PC-3 (cell line): ENCODE measurements at regions not wholly inside any gene's neighbourhood (a gene's known extent, or its start where the extent isn't known, plus 50 kb on each side); places are given as distances from the start of the nearest gene placed in this dataset.
A peak's percentile ranks its signal among the peaks of the same experiment; 100 is the strongest.

ENCODE experiments used
- ATAC-seq: fragments of 200-7000 bp; cut with Tn5 transposase; 2 replicates; pipeline ENCODE4 v1.9.1; 2020; ENCODE audit warnings: mild to moderate bottlenecking, moderate library complexity
- BruUV-seq: library from RNA; stranded (reverse); fragments of 400-500 nt; replicated peaks from 2 replicates; lab custom pipeline; 2021; lab: Mats Ljungman, UMichigan
- CTCF ChIA-PET: fragments of 300-600 bp; sonication (Branson Sonifier 250); formaldehyde crosslinking; loops from one replicate; lab custom pipeline; 2022; ENCODE audit warnings: antibody characterized with exemption; lab: Charles Lee
- POLR2A ChIA-PET: fragments of 300-600 bp; sonication (Branson Sonifier 250); formaldehyde crosslinking; loops from one replicate; lab custom pipeline; 2022; ENCODE audit warnings: antibody characterized with exemption; ENCODE audit not compliant: unreplicated experiment; lab: Charles Lee
- DNase-seq: peaks from one replicate; pipeline ENCODE4 v3.0.0-alpha.2; 2015
- H2AFZ ChIP-seq: fragments of 300-600 bp; sonication (generic); 2 replicates; pipeline ENCODE4 v1.6.0; 2016; ENCODE audit warnings: antibody characterized with exemption, low read length
- H3F3A ChIP-seq: fragments of 300-600 bp; sonication (generic); one replicate; pipeline ENCODE4 v1.6.0; 2017; ENCODE audit warnings: antibody characterized with exemption, low read length, control low read depth, mild to moderate bottlenecking; ENCODE audit not compliant: unreplicated experiment
- H3K27ac ChIP-seq: fragments of 300-600 bp; sonication (generic); 2 replicates; pipeline ENCODE4 v1.5.1; 2016; ENCODE audit warnings: mild to moderate bottlenecking, low read length
- H3K27me3 ChIP-seq: fragments of 300-600 bp; sonication (generic); 2 replicates; pipeline ENCODE4 v1.6.1; 2016; ENCODE audit warnings: low read length, mixed read lengths
- H3K36me3 ChIP-seq: fragments of 300-600 bp; sonication (generic); 2 replicates; pipeline ENCODE4 v1.6.1; 2016; ENCODE audit warnings: low read depth, mixed run types, low read length, mixed read lengths
- H3K4me1 ChIP-seq: fragments of 300-600 bp; sonication (generic); 2 replicates; pipeline ENCODE4 v1.5.1; 2016; ENCODE audit warnings: low read length; ENCODE audit not compliant: insufficient read depth
- H3K4me2 ChIP-seq: fragments of 300-600 bp; sonication (generic); 2 replicates; pipeline ENCODE4 v1.6.0; 2016; ENCODE audit warnings: low read length
- H3K4me3 ChIP-seq: fragments of 300-600 bp; sonication (generic); 2 replicates; pipeline ENCODE4 v1.5.1; 2016; ENCODE audit warnings: mild to moderate bottlenecking, low read length, mixed read lengths
- H3K79me2 ChIP-seq: fragments of 300-600 bp; sonication (generic); 2 replicates; pipeline ENCODE4 v1.6.1; 2017; ENCODE audit warnings: low read length, mixed read lengths
- H3K9ac ChIP-seq: fragments of 300-600 bp; sonication (generic); 2 replicates; pipeline ENCODE4 v1.6.0; 2016; ENCODE audit warnings: mild to moderate bottlenecking, low read length
- H3K9me2 ChIP-seq: fragments of 300-600 bp; sonication (generic); replicated peaks from 2 replicates; pipeline ENCODE4 v1.6.1; 2016; ENCODE audit warnings: mixed run types, low read length, mixed read lengths
- H3K9me3 ChIP-seq: fragments of 300-600 bp; sonication (generic); 2 replicates; pipeline ENCODE4 v1.6.1; 2016; ENCODE audit warnings: low read length, mixed read lengths
- H4K20me1 ChIP-seq: fragments of 300-600 bp; sonication (generic); 2 replicates; pipeline ENCODE4 v1.6.1; 2016; ENCODE audit warnings: low read length, mixed read lengths
- CTCF ChIP-seq: fragments of 300-600 bp; sonication (generic); conservative IDR thresholded peaks from 2 replicates; pipeline ENCODE4 v1.5.1; 2017; ENCODE audit warnings: antibody characterized with exemption, low read depth, mild to moderate bottlenecking, low read length
- EZH2 ChIP-seq: fragments of 300-600 bp; sonication (generic); IDR thresholded peaks from one replicate; pipeline ENCODE4 v1.6.1; 2017; ENCODE audit warnings: antibody characterized with exemption, mild to moderate bottlenecking, low read length; ENCODE audit not compliant: unreplicated experiment
- EZH2phosphoT487 ChIP-seq: fragments of 300-600 bp; sonication (generic); IDR thresholded peaks from 2 replicates; pipeline ENCODE4 v1.6.1; 2018; ENCODE audit warnings: mild to moderate bottlenecking, antibody characterized with exemption, low read length, borderline replicate concordance
- intact Hi-C: fragments of 100-400 bp; cut with micrococcal nuclease; formaldehyde crosslinking; loops from 2 replicates; pipeline ENCODE4 v1.9.0; 2023

GRCh38 chr12:28107679-28108078, 82.6 kb upstream of the CCDC91 start:
- H3K9me2 ChIP-seq: no peaks in the 10 kb centered on the region
- no TSS peak for BruUV-seq
- no peak overlapping the region for H2AFZ ChIP-seq
- intact Hi-C loops: no loop called here
- ATAC-seq (no peak), DNase-seq (no peak)
- H3K9ac ChIP-seq: no peak overlapping the region
- ChIA-PET POLR2A (no interaction called here), CTCF (no interaction called here)
- no peak overlapping the region for H3K4me2 ChIP-seq
- no peaks in the 10 kb centered on the region for H3K36me3 ChIP-seq
- H4K20me1 ChIP-seq: no peaks in the 10 kb centered on the region
- no peaks in the 10 kb centered on the region for H3K79me2 ChIP-seq
- no peaks in the 10 kb centered on the region for H3K9me3 ChIP-seq
- H3F3A ChIP-seq: no peaks in the 10 kb centered on the region
- H3K27me3 ChIP-seq: no peaks in the 10 kb centered on the region
- H3K4me1 ChIP-seq: peaks cover 13% of the 10 kb centered on the region; the same call in 1 of the 2 replicates
- TF ChIP-seq CTCF: no peak
- no peak for TF ChIP-seq EZH2
- TF ChIP-seq EZH2phosphoT487: no peak
- no peak overlapping the region for H3K27ac ChIP-seq
- no peak overlapping the region for H3K4me3 ChIP-seq

GRCh38 chr12:28108599-28108998, 81.7 kb upstream of the CCDC91 start:
- POLR2A ChIA-PET: no interaction called here
- Histone ChIP-seq H3K4me2 (no peak overlapping the region), H3F3A (no peaks in the 10 kb centered on the region), H3K4me1 (peaks cover 13% of the 10 kb centered on the region; the same call in 1 of the 2 replicates), H3K27ac (no peak overlapping the region), H3K9me2 (no peaks in the 10 kb centered on the region), H3K4me3 (no peak overlapping the region), H3K9me3 (no peaks in the 10 kb centered on the region), H3K27me3 (no peaks in the 10 kb centered on the region), H2AFZ (no peak overlapping the region), H3K36me3 (no peaks in the 10 kb centered on the region), H4K20me1 (no peaks in the 10 kb centered on the region), H3K79me2 (no peaks in the 10 kb centered on the region), H3K9ac (no peak overlapping the region)
- CTCF ChIA-PET: no interaction called here
- DNase-seq: no peak
- no TSS peak for BruUV-seq
- ATAC-seq: no peak
- intact Hi-C loops: no loop called here
- TF ChIP-seq EZH2phosphoT487 (no peak), CTCF (no peak), EZH2 (no peak)

GRCh38 chr12:28110329-28110728, 79.9 kb upstream of the CCDC91 start:
- peaks cover 24% of the 10 kb centered on the region for H3K4me1 ChIP-seq
- TF ChIP-seq CTCF (peak; percentile 43), EZH2phosphoT487 (no peak), EZH2 (no peak)
- no peaks in the 10 kb centered on the region for H3K79me2 ChIP-seq
- H2AFZ ChIP-seq: peak overlapping the region; percentile 52
- no peaks in the 10 kb centered on the region for H3K9me3 ChIP-seq
- no peaks in the 10 kb centered on the region for H4K20me1 ChIP-seq
- no peaks in the 10 kb centered on the region for H3K9me2 ChIP-seq
- no TSS peak for BruUV-seq
- intact Hi-C loops: no loop called here
- H3K27me3 ChIP-seq: no peaks in the 10 kb centered on the region
- CTCF ChIA-PET: interaction anchor here (1.7 kb wide), 1 partner anchor 63 kb away, joined by 4 read pairs; no protein-coding TSS in a partner anchor
- no peak overlapping the region for H3K4me3 ChIP-seq
- no peak overlapping the region for H3K9ac ChIP-seq
- DNase-seq: peak; percentile 39
- no peak overlapping the region for H3K27ac ChIP-seq
- no peaks in the 10 kb centered on the region for H3F3A ChIP-seq
- no peaks in the 10 kb centered on the region for H3K36me3 ChIP-seq
- POLR2A ChIA-PET: interaction anchor here (0.6 kb wide), 1 partner anchor 9 kb away, joined by 8 read pairs; no protein-coding TSS in a partner anchor
- no peak for ATAC-seq
- peak overlapping the region; percentile 37; the same call in 1 of the 2 replicates for H3K4me2 ChIP-seq
